ENCODE measurements at regions not wholly inside any gene's neighbourhood (a gene's known extent, or its start where the extent isn't known, plus 50 kb on each side); places are given as distances from the start of the nearest gene placed in this dataset.

GRCh38 chr16:86934581-86935375 lies 356.4 kb downstream of the FOXL1 start:
- no peak for TF ChIP-seq CTCF (IDR thresholded peaks at IDR 0.05; ENCODE audit: borderline replicate concordance, extremely low read depth, low read length, poor library complexity, severe bottlenecking)
- TF ChIP-seq EZH2 (IDR thresholded peaks at IDR 0.05; ENCODE audit: borderline replicate concordance, low read depth, low read length, severe bottlenecking): no peak
